NB4 (cell line): ENCODE measurements at regions not wholly inside any gene's neighbourhood (a gene's known extent, or its start where the extent isn't known, plus 50 kb on each side); places are given as distances from the start of the nearest gene placed in this dataset.

Experiments
- CTCF ChIP-seq: IDR thresholded peaks from one replicate; pipeline ENCODE4 v1.5.1; 2012; ENCODE audit warnings: low read depth, low read length
- POLR2A ChIP-seq: IDR thresholded peaks from 2 replicates; pipeline ENCODE4 v1.6.1; 2011; ENCODE audit warnings: mild to moderate bottlenecking; ENCODE audit not compliant: insufficient read length; ENCODE audit errors: extremely low read depth

DNA sequence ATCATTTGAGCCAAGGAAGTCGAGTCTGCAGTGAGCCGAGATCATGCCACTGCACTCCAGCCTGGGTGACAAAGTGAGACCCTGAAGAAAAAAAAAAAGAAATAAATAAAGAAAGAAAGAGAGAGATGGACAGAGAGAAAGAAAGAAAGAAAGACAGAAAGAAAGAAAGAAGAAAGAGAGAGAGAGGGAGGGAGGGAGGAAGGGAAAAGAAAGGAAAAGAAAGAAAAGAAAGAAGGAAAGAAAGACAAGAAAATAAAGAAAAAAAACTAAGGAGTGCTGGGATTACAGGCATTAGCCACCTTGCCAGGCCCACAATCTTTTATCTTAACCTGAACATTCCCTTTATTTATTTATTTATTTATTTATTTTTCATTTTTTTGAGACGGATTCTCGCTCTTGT, 51.7 kb upstream of the SOD1 start:
- TF ChIP-seq CTCF (no peak), POLR2A (no peak)
